ENCODE measurements at regions not wholly inside any gene's neighbourhood (a gene's known extent, or its start where the extent isn't known, plus 50 kb on each side); places are given as distances from the start of the nearest gene placed in this dataset.

DNA sequence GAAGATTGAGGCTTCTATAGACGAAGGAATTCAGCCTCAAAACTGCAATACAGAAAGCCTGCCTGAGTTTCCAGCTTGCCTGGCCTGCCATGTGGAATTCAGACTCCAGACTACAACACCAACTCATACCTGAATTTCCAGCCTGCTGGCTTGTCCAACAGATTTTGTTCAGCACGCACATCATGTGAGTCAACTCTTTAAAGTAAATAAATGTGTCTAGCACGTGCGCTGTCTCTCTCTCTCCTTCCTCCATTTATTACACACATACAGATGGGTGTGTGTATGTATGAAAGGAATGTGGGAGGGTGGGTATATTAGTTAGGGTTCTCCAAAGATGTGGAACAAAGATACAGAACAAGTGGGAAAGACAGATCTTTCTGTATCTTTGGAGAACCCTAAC is 82.4 kb upstream of the TAS2R1 start:
- H3K27ac ChIP-seq (ENCODE audit: low read length): no peak overlapping the region
- POLR2A ChIA-PET: no interaction called here
- no peak for ATAC-seq (replicated peaks in 1 of 4)
- no peak overlapping the region for H3K27ac Mint-ChIP-seq
- H3K4me1 Mint-ChIP-seq: no peaks in the 10 kb centered on the region
- no peak overlapping the region for H3K4me3 Mint-ChIP-seq
- H3K9me3 ChIP-seq: no peaks in the 10 kb centered on the region
- H3K36me3 ChIP-seq (ENCODE audit: control insufficient read depth in 2 of 2, extremely low read depth in 1 of 2, insufficient read depth in 1 of 2, low read length in 1 of 2): no peaks in the 10 kb centered on the region
- WGBS (ENCODE audit: insufficient coverage): 44% methylated on average over 1 of the region's 4 CpGs
- H3K4me3 ChIP-seq (ENCODE audit: control insufficient read depth in 1 of 2, extremely low read depth in 1 of 2, low read length in 1 of 2): no peak overlapping the region
- no peak for DNase-seq
- H3K4me1 ChIP-seq (ENCODE audit: control insufficient read depth in 1 of 2, extremely low read depth in 1 of 2, insufficient read depth in 2 of 2, low read length in 2 of 2): no peaks in the 10 kb centered on the region
- CTCF ChIA-PET: no interaction called here
- H3K36me3 Mint-ChIP-seq: no peaks in the 10 kb centered on the region
- peaks cover 0 to 2% of the 10 kb centered on the region in 2 donors for H3K27me3 Mint-ChIP-seq
- peaks cover 6 to 14% (median 6%) of the 10 kb centered on the region in 3 donors for H3K9me3 Mint-ChIP-seq
- H3K27me3 ChIP-seq (replicated peaks in 1 of 2; ENCODE audit: control insufficient read depth in 2 of 2, extremely low read depth in 1 of 2, insufficient read depth in 2 of 2, low read length in 1 of 2): no peaks in the 10 kb centered on the region

DNA sequence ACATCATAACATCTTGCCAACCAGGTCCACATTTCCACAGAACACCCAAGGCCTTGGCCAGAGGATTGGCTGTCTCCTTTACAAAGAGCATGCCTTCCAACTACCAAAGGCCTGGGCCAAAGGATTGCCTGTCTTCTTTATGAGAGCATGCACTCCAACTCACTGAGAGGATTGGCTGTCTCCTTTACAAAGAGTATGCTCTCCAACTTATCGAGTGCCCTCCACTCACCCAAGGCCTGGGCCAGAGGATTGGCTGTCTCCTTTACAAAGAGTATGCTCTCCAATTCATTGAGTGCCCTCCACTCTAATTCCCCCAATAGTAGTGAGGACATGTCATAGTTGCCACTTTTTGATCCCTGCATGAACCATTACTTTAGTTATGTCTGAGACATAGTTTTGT is 79.9 kb upstream of the TAS2R1 start:
- Histone ChIP-seq H3K9me3 (no peaks in the 10 kb centered on the region), H3K4me3 (ENCODE audit: control insufficient read depth in 1 of 2, extremely low read depth in 1 of 2, low read length in 1 of 2) (no peak overlapping the region), H3K27ac (ENCODE audit: low read length) (no peak overlapping the region), H3K27me3 (replicated peaks in 1 of 2; ENCODE audit: control insufficient read depth in 2 of 2, extremely low read depth in 1 of 2, insufficient read depth in 2 of 2, low read length in 1 of 2) (no peaks in the 10 kb centered on the region), H3K4me1 (ENCODE audit: control insufficient read depth in 1 of 2, extremely low read depth in 1 of 2, insufficient read depth in 2 of 2, low read length in 2 of 2) (no peaks in the 10 kb centered on the region), H3K36me3 (ENCODE audit: control insufficient read depth in 2 of 2, extremely low read depth in 1 of 2, insufficient read depth in 1 of 2, low read length in 1 of 2) (no peaks in the 10 kb centered on the region)
- DNase-seq (no peak), ATAC-seq (replicated peaks in 1 of 4) (no peak)
- Mint-ChIP-seq H3K27ac (no peak overlapping the region), H3K9me3 (peaks cover 6 to 11% (median 7%) of the 10 kb centered on the region in 3 donors), H3K4me3 (no peak overlapping the region), H3K4me1 (no peaks in the 10 kb centered on the region), H3K36me3 (no peaks in the 10 kb centered on the region), H3K27me3 (peaks cover 0 to 2% of the 10 kb centered on the region in 2 donors)
- ChIA-PET CTCF (no interaction called here), POLR2A (no interaction called here)
- WGBS (ENCODE audit: insufficient coverage): 80% methylated on average over 1 of the region's 1 CpG

GRCh38 chr5:9707732-9708462 is 77.7 kb upstream of the TAS2R1 start:
- H3K4me3 ChIP-seq (ENCODE audit: control insufficient read depth in 1 of 2, extremely low read depth in 1 of 2, low read length in 1 of 2): no peak overlapping the region
- ChIA-PET POLR2A (interaction anchor here in 1 of 2 donors (0.6 kb wide), 1 partner anchor 1994 kb away, joined by 3 read pairs; no protein-coding TSS in a partner anchor), CTCF (no interaction called here)
- 78% methylated on average over 8 of the region's 12 CpGs for WGBS (ENCODE audit: insufficient coverage)
- H3K36me3 Mint-ChIP-seq: no peaks in the 10 kb centered on the region
- DNase-seq (no peak), ATAC-seq (replicated peaks in 1 of 4) (no peak)
- no peaks in the 10 kb centered on the region for H3K27me3 ChIP-seq (replicated peaks in 1 of 2; ENCODE audit: control insufficient read depth in 2 of 2, extremely low read depth in 1 of 2, insufficient read depth in 2 of 2, low read length in 1 of 2)
- H3K9me3 ChIP-seq: no peaks in the 10 kb centered on the region
- no peak overlapping the region for H3K27ac ChIP-seq (ENCODE audit: low read length)
- H3K36me3 ChIP-seq (ENCODE audit: control insufficient read depth in 2 of 2, extremely low read depth in 1 of 2, insufficient read depth in 1 of 2, low read length in 1 of 2): no peaks in the 10 kb centered on the region
- H3K4me1 Mint-ChIP-seq: no peaks in the 10 kb centered on the region
- H3K9me3 Mint-ChIP-seq: peaks cover 6 to 15% (median 11%) of the 10 kb centered on the region in 3 donors
- no peaks in the 10 kb centered on the region for H3K4me1 ChIP-seq (ENCODE audit: control insufficient read depth in 1 of 2, extremely low read depth in 1 of 2, insufficient read depth in 2 of 2, low read length in 2 of 2)
- H3K27me3 Mint-ChIP-seq: no peaks in the 10 kb centered on the region
- no peak overlapping the region for H3K27ac Mint-ChIP-seq
- no peak overlapping the region for H3K4me3 Mint-ChIP-seq

DNA sequence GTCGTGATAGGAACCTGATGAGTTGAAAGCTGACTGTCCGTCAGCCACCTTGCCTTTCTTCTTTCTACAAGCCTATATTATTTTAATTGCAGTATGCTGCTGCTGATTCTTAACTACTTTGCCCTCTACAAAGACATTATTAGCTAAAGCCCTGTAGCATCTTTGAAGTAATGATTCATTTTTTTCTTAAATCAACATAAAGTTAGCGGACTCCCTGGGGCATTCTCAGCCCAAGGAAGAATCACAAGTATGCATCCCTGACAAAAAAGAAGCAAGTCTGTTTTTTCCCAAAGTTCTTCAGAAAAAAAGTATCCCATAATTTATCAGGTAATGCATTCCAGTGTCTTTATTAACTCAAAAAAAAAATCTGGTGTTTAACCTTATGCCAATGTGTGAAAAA is 69.5 kb upstream of the TAS2R1 start:
- H3K4me1 Mint-ChIP-seq: no peaks in the 10 kb centered on the region
- CTCF ChIA-PET: no interaction called here
- whole genome bisulfite sequencing (ENCODE audit: insufficient coverage): no CpG with 5 or more reads among the region's 3 CpGs

GRCh38 chr5:9698841-9699240 is 68.7 kb upstream of the TAS2R1 start:
- CTCF ChIA-PET: no interaction called here
- WGBS (ENCODE audit: insufficient coverage): no CpG with 5 or more reads among the region's 2 CpGs
- POLR2A ChIA-PET: no interaction called here
- Mint-ChIP-seq H3K4me1 (no peaks in the 10 kb centered on the region), H3K36me3 (no peaks in the 10 kb centered on the region), H3K27me3 (no peaks in the 10 kb centered on the region), H3K9me3 (peaks cover 0 to 13% (median 1%) of the 10 kb centered on the region in 3 donors), H3K4me3 (no peak overlapping the region), H3K27ac (no peak overlapping the region)
- no peak overlapping the region for H3K4me3 ChIP-seq (ENCODE audit: control insufficient read depth in 1 of 2, extremely low read depth in 1 of 2, low read length in 1 of 2)
- ATAC-seq (replicated peaks in 1 of 4) (no peak), DNase-seq (no peak)
- no peak overlapping the region for H3K27ac ChIP-seq (ENCODE audit: low read length)
- no peaks in the 10 kb centered on the region for H3K36me3 ChIP-seq (ENCODE audit: control insufficient read depth in 2 of 2, extremely low read depth in 1 of 2, insufficient read depth in 1 of 2, low read length in 1 of 2)
- no peaks in the 10 kb centered on the region for H3K9me3 ChIP-seq
- H3K4me1 ChIP-seq (ENCODE audit: control insufficient read depth in 1 of 2, extremely low read depth in 1 of 2, insufficient read depth in 2 of 2, low read length in 2 of 2): no peaks in the 10 kb centered on the region
- no peaks in the 10 kb centered on the region for H3K27me3 ChIP-seq (replicated peaks in 1 of 2; ENCODE audit: control insufficient read depth in 2 of 2, extremely low read depth in 1 of 2, insufficient read depth in 2 of 2, low read length in 1 of 2)

More for the DNA sequence above, 69.5 kb upstream of the TAS2R1 start:
- H3K9me3 Mint-ChIP-seq: peaks cover 0 to 13% (median 4%) of the 10 kb centered on the region in 3 donors
- POLR2A ChIA-PET: no interaction called here
- H3K27me3 Mint-ChIP-seq: no peaks in the 10 kb centered on the region
- ATAC-seq (replicated peaks in 1 of 4) (no peak), DNase-seq (no peak)
- no peak overlapping the region for H3K27ac Mint-ChIP-seq
- no peaks in the 10 kb centered on the region for H3K4me1 ChIP-seq (ENCODE audit: control insufficient read depth in 1 of 2, extremely low read depth in 1 of 2, insufficient read depth in 2 of 2, low read length in 2 of 2)
- no peaks in the 10 kb centered on the region for H3K36me3 Mint-ChIP-seq
- H3K36me3 ChIP-seq (ENCODE audit: control insufficient read depth in 2 of 2, extremely low read depth in 1 of 2, insufficient read depth in 1 of 2, low read length in 1 of 2): no peaks in the 10 kb centered on the region
- no peaks in the 10 kb centered on the region for H3K27me3 ChIP-seq (replicated peaks in 1 of 2; ENCODE audit: control insufficient read depth in 2 of 2, extremely low read depth in 1 of 2, insufficient read depth in 2 of 2, low read length in 1 of 2)
- H3K4me3 Mint-ChIP-seq: no peak overlapping the region
- H3K27ac ChIP-seq (ENCODE audit: low read length): no peak overlapping the region
- no peak overlapping the region for H3K4me3 ChIP-seq (ENCODE audit: control insufficient read depth in 1 of 2, extremely low read depth in 1 of 2, low read length in 1 of 2)
- H3K9me3 ChIP-seq: no peaks in the 10 kb centered on the region

GRCh38 chr5:9698125-9698826 is 68.1 kb upstream of the TAS2R1 start:
- no CpG with 5 or more reads among the region's 9 CpGs for WGBS (ENCODE audit: insufficient coverage)
- H3K4me1 Mint-ChIP-seq: no peaks in the 10 kb centered on the region
- H3K27ac Mint-ChIP-seq: no peak overlapping the region
- H3K4me3 Mint-ChIP-seq: no peak overlapping the region
- POLR2A ChIA-PET: no interaction called here
- H3K27ac ChIP-seq (ENCODE audit: low read length): no peak overlapping the region
- H3K27me3 ChIP-seq (replicated peaks in 1 of 2; ENCODE audit: control insufficient read depth in 2 of 2, extremely low read depth in 1 of 2, insufficient read depth in 2 of 2, low read length in 1 of 2): no peaks in the 10 kb centered on the region
- DNase-seq (no peak), ATAC-seq (replicated peaks in 1 of 4) (no peak)
- H3K27me3 Mint-ChIP-seq: no peaks in the 10 kb centered on the region
- H3K36me3 ChIP-seq (ENCODE audit: control insufficient read depth in 2 of 2, extremely low read depth in 1 of 2, insufficient read depth in 1 of 2, low read length in 1 of 2): no peaks in the 10 kb centered on the region
- no peak overlapping the region for H3K4me3 ChIP-seq (ENCODE audit: control insufficient read depth in 1 of 2, extremely low read depth in 1 of 2, low read length in 1 of 2)
- no peaks in the 10 kb centered on the region for H3K4me1 ChIP-seq (ENCODE audit: control insufficient read depth in 1 of 2, extremely low read depth in 1 of 2, insufficient read depth in 2 of 2, low read length in 2 of 2)
- H3K9me3 Mint-ChIP-seq: peaks cover 0 to 11% (median 4%) of the 10 kb centered on the region in 3 donors
- H3K9me3 ChIP-seq: no peaks in the 10 kb centered on the region
- no peaks in the 10 kb centered on the region for H3K36me3 Mint-ChIP-seq
- CTCF ChIA-PET: no interaction called here
